Femur (tissue), 1 donor: ENCODE measurements at regions not wholly inside any gene's neighbourhood (a gene's known extent, or its start where the extent isn't known, plus 50 kb on each side); places are given as distances from the start of the nearest gene placed in this dataset.
"Not testable (repeated sequence)": the region's sequence is repeated elsewhere in the genome, so short reads cannot be mapped to it uniquely, and the experiment has no call there.

Experiments
- DNase-seq: peaks from one replicate; pipeline ENCODE4 v3.0.0-alpha.2; 2017

DNA sequence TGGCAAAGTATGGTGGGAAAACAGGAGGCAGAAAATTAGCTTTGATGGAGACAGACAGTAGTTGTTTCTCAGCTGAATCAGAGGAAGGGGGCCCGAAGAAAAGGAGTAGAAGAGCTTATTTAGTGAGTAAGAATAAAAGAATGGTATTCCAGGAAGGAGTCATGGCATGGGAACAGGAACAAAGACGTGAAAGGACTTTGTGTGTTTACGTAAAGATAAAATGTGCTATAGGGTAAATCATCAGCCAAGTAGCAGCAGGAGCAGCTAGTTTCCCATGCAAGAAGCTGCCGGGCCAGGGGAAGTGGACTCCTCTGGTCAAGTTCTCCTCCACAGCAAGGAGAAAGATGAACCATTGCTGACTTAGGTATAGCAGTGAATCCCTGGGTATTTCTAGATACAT is 454.5 kb downstream of the HINT1 start:
- DNase-seq, result no peak

DNA sequence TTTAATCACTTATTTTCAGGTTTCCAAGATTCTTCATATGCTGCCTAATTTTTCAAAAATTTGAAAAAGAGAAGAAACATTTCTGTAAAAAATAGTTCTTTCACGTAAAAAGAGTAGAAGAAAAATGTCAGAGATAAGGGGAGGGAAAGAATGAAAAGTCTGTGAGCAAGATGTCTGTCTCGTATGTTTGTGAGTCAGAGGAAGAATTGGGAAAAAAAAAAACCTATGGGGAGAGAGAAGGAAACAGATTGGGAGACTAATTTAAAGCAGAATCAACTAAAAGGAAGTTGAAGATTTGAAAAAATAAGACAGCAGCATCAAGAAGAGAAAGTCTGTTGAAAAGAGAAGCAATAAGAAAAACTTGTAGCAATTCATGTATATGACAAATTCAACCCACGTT is 456.3 kb downstream of the HINT1 start:
- DNase-seq, result no peak

DNA sequence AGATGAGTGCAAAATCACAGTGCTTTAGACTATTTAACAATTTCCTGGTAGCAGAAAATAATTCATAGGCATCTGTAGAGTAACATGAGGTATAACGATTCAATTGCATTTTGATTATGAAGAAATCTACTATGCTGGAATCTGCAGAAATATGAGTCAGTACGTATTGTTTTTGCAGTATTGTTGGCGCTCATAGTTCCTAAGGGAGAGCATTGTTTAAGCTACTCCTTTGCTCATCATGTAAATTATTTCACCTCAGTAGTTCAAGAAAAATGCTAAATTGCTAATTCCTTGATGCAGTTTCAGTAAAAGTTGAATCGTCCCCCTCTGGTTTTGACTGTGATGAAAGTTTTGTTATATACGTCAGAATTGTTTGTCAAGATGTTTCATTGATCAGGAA is 458.4 kb downstream of the HINT1 start:
- no peak for DNase-seq

DNA sequence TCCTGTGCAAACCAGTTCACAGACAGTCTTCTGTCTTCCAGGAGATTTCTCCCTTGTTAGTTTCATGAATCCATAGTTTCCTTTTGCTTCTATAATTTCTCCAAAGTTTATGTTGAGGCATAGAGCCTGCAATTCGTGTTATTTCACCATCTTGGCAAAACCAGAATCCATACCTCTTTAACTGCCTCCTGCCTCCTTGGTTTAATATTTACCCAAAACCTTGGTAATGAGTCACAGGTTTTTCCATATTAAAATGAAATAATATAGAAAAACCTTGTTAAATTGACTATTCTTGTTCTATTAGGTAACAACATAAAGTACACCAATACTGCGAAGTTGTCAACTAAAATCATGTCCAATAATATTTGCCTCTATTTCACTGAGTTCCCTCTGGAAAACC is 459.7 kb downstream of the HINT1 start:
- DNase-seq, result no peak

DNA sequence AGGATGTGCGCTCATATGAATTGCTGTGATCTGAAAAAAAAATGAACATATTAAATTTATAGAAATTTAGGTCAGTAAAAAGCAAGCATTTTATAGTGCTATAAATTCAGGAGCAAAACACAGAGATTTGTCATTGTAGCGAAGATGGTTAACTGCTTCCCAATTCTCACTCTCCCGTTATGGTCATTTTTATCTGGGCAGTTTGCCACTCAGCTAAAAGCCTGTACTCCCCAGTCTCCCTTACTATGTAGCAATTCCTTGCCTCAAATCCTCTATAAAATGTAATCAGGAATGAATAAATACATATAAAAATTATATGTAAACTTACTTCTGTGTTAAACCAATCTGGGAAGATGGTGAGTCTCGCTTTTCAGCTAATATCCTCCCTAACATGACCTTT is 471.5 kb downstream of the HINT1 start:
- DNase-seq, result no peak

DNA sequence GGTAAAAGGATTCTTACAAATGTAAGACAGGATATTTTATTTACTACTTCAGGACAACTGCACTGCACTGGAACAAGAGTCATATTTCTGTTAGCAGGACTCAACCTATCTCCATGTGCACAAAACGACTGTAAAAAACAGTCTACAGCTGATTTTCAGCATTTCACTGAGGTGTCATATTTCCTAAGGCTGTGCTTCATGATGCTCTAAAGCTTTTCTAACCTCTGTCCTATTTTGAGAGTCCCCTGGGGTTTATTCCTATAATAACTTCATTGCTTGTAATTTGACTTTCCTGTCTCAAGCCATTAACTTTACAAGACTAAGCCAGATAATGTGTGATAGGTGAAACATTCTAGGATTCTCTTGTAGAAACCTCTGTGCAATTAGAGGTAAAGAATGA is 472.3 kb downstream of the HINT1 start:
- no peak for DNase-seq

DNA sequence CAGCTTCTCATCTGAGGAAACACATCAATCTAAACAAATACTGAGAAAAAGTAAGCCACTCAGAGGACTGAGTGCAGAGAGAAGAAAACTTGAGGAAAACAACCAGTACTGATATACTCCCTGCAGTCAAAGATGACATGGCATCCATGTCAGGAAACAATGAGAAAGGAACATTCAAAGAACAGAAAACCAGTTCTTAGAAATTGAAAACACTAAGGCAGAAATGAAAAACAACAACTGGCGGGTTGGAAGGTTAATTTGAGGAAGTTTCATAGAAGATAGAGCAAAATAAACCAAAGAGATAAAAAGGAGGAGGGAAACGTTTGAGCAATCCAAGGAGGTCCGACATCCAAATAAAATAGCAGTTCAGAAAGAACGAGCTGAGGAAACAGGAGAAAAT is 475.2 kb downstream of the HINT1 start:
- DNase-seq, result no peak

DNA sequence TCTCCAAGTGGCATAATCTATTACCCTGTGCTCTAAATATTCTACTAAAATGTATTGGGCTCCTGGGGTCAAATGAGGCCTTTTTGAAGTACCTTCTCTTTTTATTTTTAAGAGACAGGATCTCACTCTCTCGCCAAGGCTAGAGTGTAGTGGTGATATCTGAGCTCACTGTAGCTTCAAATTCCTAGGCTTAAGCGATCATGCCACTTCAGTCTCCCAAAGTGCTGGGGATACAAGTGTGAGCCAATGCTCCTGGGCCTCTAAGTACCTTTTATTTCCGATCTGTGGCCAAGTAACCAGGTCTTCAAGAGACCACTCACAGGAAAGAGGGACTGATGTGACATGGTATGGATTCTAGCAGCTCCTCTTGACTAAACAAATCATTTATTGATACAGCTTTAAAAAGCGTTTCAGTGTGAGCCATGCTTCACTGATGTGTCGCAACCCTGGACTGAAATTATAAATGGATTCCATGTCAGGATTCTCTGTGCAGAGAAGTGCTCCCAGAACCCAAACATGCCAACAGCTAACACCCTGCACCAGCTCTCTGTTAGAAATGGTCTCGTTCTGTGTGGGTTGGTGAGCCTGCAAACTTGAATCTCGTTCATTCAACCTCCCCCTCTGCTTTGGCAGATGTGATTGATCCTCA is 477.8 kb downstream of the HINT1 start:
- no peak for DNase-seq

DNA sequence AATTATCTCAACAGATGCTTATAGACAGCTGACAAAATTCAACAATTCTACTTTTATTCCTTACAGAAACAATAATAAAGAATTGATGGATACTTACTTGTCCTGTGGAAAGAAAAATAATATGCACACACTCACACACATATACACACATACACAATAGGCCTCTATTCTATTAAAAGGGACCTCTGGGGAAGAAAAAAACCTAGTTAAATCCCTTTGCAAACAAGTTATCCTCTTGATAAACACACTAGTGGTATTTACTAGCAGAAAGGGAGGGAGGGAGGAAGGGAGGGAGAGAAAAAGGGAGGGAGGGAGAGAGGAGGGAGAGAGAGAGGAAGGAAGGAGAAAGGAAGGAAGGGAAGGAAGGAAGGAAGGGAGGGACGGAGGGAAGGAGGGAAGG is 486.4 kb downstream of the HINT1 start:
- no peak for DNase-seq

DNA sequence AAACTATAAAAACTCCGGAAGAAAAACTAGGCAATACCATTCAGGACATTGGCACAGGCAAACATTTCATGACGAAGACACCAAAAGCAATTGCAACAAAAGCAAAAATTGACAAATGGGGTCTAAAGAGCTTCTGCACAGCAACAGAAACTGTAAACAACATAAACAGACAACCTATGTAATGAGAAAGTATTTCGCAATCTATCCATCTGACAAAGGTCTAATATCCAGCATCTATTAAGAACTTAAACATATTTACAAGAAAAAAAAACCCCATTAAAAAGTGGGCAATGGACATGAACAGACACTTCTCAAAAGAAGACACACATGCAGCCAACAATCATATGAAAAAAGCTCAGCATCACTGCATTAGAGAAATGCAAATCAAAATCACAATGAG is 498.6 kb downstream of the HINT1 start:
- no peak for DNase-seq

DNA sequence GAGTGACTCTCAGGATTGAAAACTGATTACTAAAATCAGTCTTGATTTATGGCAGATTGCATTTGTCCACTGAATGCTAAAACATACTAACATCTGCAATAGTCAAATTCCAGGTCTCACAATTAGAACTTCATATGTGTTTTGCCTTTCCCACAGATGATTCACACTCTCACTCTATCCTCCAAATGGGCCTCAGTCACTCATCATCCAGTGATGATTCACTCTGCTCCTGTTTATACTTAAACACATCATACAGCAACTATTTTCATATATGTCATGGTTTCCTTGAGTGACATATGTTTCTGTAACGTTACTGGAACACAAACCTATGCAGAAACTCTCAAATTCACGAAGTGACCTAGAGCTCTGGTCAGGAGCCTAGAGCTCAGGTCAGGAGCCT is 512.9 kb downstream of the HINT1 start:
- no peak for DNase-seq

DNA sequence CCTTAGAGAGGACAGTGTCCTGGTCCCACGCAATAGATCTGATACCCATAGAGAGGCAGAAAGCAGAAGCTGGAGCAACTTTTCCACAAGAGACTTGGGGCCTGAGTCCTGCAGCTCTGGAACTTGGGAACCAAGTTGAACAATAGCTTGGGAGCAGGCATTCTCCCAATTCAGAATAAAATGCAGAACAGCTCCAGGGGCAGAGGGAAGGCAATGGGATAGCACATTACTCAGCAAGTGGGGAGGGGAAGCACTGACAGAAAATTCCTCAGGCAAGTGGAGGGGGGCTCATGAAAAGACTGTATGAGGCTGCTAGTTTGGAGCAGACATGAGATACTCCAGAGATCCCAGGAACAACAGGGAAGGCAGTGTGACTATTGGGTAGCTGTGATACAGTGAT is 513.6 kb downstream of the HINT1 start:
- no peak for DNase-seq

DNA sequence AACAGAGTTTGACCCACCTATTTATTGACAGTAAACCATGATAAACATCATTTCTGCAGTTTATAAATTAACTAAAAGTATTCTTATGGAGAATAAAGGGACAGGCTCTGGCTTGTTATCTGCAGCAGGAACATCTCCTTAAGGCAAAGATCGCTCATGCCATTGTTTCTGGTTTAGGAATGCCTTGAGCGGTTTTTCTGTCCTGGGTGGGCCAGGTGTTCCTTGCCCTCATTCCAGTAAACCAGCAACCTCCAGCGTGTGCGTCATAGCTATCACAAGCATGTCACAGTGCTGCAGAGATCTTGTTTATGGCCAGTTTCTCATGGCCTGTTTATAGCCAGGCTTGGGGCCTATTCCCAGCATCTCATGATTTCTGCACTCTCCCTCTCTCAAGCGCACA is 521.7 kb downstream of the HINT1 start:
- DNase-seq, result no peak

DNA sequence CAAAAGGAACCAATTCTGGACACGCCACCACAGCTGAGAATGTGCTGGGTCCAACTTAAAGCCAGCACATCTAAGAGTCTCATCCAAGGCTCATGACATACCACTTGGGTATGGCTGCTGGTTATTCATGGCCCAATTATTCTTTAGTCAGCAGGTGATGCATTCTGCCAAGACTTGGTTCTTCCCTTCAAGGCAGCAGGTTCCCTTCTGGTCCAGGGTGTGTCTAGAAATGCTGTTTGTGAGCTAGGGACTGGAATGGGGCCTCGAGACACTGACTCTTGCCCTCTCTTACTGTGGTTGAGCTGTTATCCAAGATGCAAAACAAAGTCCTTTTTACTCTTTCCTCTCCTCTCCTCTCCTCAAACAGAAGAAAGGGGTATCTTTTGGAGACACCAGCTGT is 522.6 kb downstream of the HINT1 start:
- DNase-seq, result no peak

DNA sequence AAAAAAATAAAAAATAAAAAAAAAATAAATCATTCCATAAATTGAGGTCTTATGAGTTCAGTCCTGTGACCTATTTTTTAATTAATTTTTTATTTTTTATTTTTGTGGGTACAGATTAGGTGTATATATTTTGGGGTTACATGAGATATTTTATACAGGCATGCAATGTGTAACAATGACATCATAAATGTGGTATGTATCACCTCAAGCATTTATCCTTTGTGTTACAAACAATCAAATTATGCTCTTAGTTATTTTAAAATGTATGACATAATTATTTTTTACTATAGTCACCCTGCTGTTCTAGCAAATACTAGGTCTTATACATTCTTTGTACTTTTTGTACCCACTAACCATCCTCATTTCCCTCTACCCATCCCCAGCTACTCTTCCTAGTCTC is 537.9 kb downstream of the HINT1 start:
- DNase-seq, result no peak

DNA sequence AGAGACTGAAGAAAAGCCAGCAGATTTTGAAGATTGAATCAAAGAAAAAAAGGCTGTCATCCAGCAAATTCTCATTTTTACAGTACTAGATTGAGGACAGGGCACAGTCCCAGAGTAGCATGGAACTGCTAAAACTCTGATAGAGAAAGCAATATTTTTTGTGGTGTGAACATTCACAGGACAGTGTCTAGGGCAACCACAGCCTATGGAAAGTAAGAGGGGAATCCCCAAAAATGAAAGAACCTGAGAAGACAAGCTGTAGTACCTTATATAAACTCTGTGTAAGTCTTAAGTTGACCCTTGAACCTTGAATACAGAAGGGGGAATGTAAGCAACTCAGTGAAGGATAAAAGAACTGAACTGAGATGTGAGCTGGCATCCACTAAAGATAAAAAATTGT is 540.3 kb downstream of the HINT1 start:
- DNase-seq, result no peak

DNA sequence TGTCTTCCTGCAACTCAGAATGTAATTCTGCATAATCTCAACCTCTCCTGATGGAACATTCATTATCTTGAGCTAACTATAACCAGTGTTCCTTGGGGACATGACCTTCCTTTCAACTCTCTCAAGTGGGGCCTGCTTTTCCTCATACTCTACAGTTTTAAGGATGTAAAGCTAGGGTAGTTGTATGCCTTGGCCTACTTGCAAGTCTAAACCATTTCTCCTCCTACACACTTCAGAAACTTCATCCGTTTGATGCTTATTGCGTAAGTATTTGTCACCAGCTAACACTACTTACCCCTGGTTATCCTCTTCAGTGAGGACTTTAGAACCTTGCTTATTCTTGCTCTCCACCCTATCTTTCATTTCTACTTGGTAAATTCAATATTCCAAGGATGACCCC is 548.9 kb downstream of the HINT1 start:
- DNase-seq, result no peak

DNA sequence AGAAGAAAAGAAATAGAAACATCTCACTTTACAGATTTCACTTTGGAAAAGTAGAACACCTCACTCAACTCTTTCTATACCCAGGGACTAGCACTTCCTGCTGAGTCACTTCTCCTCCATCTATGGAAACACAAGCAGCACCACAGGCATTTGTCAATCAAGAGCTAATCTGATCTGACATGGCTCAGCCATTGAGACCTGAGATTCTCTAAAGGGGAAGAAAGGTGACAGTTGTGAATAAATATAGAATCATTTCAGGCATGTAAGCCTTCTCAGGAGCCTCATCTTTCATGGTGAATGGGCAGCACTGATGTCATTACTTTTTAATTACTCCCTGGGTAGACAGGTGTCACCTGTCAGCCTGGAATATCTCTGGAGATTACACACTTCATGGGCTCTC is 559.8 kb downstream of the HINT1 start:
- DNase-seq, result no peak

DNA sequence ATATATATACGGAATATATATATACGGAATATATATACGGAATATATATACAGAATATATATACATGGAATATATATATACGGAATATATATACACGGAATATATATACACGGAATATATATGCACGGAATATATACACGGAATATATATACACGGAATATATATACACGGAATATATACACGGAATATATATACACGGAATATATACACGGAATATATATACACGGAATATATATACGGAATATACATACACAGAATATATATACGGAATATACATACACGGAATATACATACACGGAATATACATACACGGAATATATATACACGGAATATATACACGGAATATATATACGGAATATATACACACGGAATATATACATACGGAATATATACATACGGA is 568.4 kb downstream of the HINT1 start:
- not testable (repeated sequence) for DNase-seq

DNA sequence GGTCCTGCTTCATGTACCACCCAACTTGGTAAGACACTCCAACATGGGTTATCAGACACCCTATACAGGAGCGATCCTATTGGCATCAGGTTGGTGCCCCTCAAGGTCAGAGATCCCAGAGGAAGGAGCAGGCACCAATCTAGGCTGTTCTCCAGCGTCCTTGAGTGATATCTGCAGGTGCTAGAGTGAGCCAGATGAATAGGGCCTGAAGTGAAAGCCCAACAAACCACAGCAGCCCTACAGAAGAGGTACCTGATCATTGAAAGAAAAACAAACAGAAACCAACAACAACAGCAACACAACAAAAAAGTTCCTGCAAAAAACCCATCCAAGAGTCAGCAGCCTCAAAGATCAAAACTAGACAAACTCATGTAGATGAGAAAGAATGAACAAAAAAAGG is 584.8 kb downstream of the HINT1 start:
- DNase-seq, result no peak

DNA sequence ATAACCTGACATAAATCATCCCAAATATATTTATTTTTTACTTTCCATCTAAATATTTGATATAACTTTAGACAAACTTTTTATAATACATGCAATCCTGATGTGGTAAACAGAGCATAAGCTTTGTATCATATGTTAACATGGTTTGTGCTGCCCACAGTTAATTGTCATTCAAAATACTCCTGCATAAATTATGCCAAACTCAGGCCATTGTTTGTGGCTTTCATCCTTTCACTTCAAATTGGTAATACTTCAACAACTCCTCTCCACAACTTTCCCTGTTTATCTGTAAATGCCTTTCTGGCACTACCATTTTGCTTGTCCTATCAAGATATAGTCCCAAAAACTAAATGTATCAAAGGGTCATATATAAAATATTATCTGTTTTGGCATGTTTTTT is 586.7 kb downstream of the HINT1 start:
- no peak for DNase-seq

DNA sequence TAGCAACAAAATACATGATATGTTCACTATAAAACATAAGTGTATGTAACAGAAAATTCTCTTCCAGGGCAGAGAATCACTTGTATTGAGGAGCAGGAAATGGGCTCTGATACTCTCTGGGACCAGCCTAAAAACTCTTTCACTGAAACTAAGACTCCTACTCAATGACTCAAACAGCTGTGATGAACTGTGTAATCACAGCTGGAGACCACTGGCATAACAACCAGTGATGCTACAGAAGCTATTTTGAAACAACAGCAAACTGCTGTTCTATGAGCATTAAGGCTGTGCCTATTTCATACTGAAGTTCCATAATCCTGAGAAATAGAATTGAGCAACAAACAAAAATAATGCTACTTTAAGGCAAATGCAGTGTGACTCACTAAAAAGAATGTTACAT is 594.0 kb downstream of the HINT1 start:
- DNase-seq, result no peak

DNA sequence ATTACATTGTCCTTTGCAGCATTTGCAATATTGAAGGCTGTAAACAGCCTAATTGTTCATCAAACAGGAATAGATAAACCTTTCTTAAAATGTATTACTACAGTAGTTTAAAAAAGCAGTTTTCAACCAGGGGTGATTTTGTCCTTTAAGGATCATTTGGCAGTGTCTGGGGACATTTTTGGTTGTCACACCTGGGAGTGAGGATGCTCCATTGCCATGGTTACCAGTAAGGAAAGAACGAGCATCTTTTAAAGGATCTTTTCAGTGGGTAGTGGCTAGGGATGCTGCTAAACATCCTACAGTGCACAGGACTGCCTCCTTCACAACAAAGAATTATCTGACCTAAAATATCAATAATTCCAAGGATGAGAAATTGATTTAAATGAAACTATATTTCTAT is 596.3 kb downstream of the HINT1 start:
- DNase-seq, result no peak

DNA sequence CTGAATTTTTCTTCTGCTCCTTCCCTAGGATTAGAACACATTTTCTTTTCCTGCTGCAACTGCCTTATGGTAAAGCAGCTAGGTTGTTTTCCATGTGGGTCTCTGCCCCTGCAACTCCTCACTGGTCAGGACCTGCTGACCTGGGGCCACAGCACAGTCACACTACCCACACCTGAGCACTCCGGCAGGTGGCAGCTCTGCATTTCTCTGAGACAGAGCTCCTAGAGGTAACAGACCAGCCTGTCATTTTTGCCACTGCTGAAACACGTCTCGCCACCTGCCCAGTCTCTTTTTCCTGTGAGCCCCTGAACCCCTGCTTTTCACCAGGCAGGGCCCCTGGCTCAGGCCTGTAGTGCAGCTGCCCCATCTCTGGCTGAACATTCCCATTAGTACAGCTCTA is 609.6 kb downstream of the HINT1 start:
- no peak for DNase-seq

DNA sequence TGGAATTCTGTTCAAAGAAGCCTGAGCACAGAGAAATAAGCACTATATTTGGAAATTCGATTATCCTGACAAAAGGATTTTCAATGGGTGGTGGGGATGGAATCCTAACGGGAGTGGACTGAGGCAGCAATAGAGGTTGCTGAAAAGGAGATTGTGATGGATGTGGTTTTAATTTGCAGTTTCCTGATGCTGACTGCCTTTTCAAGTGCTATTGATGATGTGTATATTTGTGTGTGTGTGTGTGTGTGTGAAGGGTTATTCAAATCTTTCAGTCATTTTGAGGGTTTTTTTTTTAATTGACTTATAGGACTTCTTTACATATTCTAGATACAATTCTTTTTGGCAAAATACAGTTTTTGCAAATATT is 614.5 kb downstream of the HINT1 start:
- no peak for DNase-seq
